ENCODE measurements at regions not wholly inside any gene's neighbourhood (a gene's known extent, or its start where the extent isn't known, plus 50 kb on each side); places are given as distances from the start of the nearest gene placed in this dataset.

GRCh38 chr1:118258975-118259374 lies 73.9 kb upstream of the SPAG17 start:
- dilution Hi-C loops (cut with MboI; ENCODE audit: extremely low pct_ligation_motif_present, low sequenced_read_pairs), result no loop called here
- H3K4me1 ChIP-seq (ENCODE audit: control insufficient read depth, extremely low read depth, insufficient read depth, low read length), result no peaks in the 10 kb centered on the region
- H3K4me2 ChIP-seq (ENCODE audit: control insufficient read depth, extremely low read depth, insufficient read depth, low read depth, low read length), result no peak overlapping the region
- H3K27ac ChIP-seq (ENCODE audit: control insufficient read depth, insufficient read depth, low read length), result no peak overlapping the region
- DNase-seq (ENCODE audit: low read depth, low spot score) (no peak), FAIRE-seq (no peak)
- H3K4me3 ChIP-seq (ENCODE audit: control insufficient read depth in 2 of 3, extremely low read depth in 1 of 3, insufficient read depth in 2 of 3, low read depth in 1 of 3, low read length in 3 of 3), result no peak overlapping the region
- H3K9me1 ChIP-seq (ENCODE audit: control insufficient read depth, extremely low read depth, insufficient read depth, low read length), result no peaks in the 10 kb centered on the region
- H3K36me3 ChIP-seq (ENCODE audit: control insufficient read depth in 2 of 2, extremely low read depth in 1 of 2, insufficient read depth in 2 of 2, low read length in 2 of 2), result no peaks in the 10 kb centered on the region
- no peak overlapping the region for H3K9ac ChIP-seq (ENCODE audit: control insufficient read depth, extremely low read depth, insufficient read depth, low read length)
- no peak overlapping the region for H2AFZ ChIP-seq (ENCODE audit: control insufficient read depth, low read length)
- H4K20me1 ChIP-seq (ENCODE audit: control insufficient read depth, extremely low read depth, insufficient read depth, low read length), result no peaks in the 10 kb centered on the region
- TF ChIP-seq EZH2 (IDR thresholded peaks at IDR 0.05; ENCODE audit: low read length) (no peak), CTCF (optimal IDR thresholded peaks at IDR 0.05 in 1 of 3, IDR thresholded peaks at IDR 0.05 in 1 of 3, conservative IDR thresholded peaks at IDR 0.05 in 1 of 3; ENCODE audit: extremely low read depth in 1 of 3, insufficient read depth in 2 of 3, low read length in 3 of 3) (no peak)
- no peaks in the 10 kb centered on the region for H3K79me2 ChIP-seq (ENCODE audit: control insufficient read depth, insufficient read depth, low read length)
- no peaks in the 10 kb centered on the region for H3K9me3 ChIP-seq (ENCODE audit: control insufficient read depth, low read depth, low read length)
- no peaks in the 10 kb centered on the region for H3K27me3 ChIP-seq (ENCODE audit: control insufficient read depth, extremely low read depth, insufficient read depth, low read length)

DNA sequence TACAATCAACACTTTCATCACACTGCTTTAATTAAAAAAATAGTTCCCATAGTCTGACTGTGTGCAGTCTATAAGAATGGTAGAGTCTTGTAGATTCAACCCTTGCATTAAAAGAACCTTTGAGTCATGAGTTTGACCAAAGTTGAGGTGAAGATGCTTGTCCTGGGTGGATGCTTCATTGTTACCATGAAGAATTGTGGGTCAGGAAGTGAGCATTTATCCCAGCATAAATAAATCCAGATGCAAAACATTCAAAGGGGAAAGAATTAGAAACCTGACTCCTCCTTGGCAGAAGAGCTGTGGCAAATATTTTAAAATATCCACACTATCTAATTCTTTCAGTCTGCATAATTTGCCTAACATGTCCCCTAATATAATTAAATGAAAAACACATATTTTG lies 72.9 kb upstream of the SPAG17 start:
- DNase-seq (ENCODE audit: low read depth, low spot score) (no peak), FAIRE-seq (no peak)
- Histone ChIP-seq H3K27ac (ENCODE audit: control insufficient read depth, insufficient read depth, low read length) (no peak overlapping the region), H3K4me2 (ENCODE audit: control insufficient read depth, extremely low read depth, insufficient read depth, low read depth, low read length) (no peak overlapping the region), H3K27me3 (ENCODE audit: control insufficient read depth, extremely low read depth, insufficient read depth, low read length) (no peaks in the 10 kb centered on the region), H3K9me1 (ENCODE audit: control insufficient read depth, extremely low read depth, insufficient read depth, low read length) (no peaks in the 10 kb centered on the region), H3K4me3 (ENCODE audit: control insufficient read depth in 2 of 3, extremely low read depth in 1 of 3, insufficient read depth in 2 of 3, low read depth in 1 of 3, low read length in 3 of 3) (no peak overlapping the region), H3K9me3 (ENCODE audit: control insufficient read depth, low read depth, low read length) (no peaks in the 10 kb centered on the region), H3K36me3 (ENCODE audit: control insufficient read depth in 2 of 2, extremely low read depth in 1 of 2, insufficient read depth in 2 of 2, low read length in 2 of 2) (no peaks in the 10 kb centered on the region), H3K4me1 (ENCODE audit: control insufficient read depth, extremely low read depth, insufficient read depth, low read length) (no peaks in the 10 kb centered on the region), H3K79me2 (ENCODE audit: control insufficient read depth, insufficient read depth, low read length) (no peaks in the 10 kb centered on the region), H3K9ac (ENCODE audit: control insufficient read depth, extremely low read depth, insufficient read depth, low read length) (no peak overlapping the region), H4K20me1 (ENCODE audit: control insufficient read depth, extremely low read depth, insufficient read depth, low read length) (no peaks in the 10 kb centered on the region), H2AFZ (ENCODE audit: control insufficient read depth, low read length) (no peak overlapping the region)
- TF ChIP-seq EZH2 (IDR thresholded peaks at IDR 0.05; ENCODE audit: low read length) (no peak), CTCF (optimal IDR thresholded peaks at IDR 0.05 in 1 of 3, IDR thresholded peaks at IDR 0.05 in 1 of 3, conservative IDR thresholded peaks at IDR 0.05 in 1 of 3; ENCODE audit: extremely low read depth in 1 of 3, insufficient read depth in 2 of 3, low read length in 3 of 3) (no peak)
- dilution Hi-C loops (cut with MboI; ENCODE audit: extremely low pct_ligation_motif_present, low sequenced_read_pairs), result no loop called here
